ENCODE measurements at regions not wholly inside any gene's neighbourhood (a gene's known extent, or its start where the extent isn't known, plus 50 kb on each side); places are given as distances from the start of the nearest gene placed in this dataset.

- H3K4me3 ChIP-seq (ENCODE audit: low read depth, low read length) = no peak overlapping the region
- H3K4me1 ChIP-seq (ENCODE audit: control insufficient read depth, insufficient read depth, low read length) = no peaks in the 10 kb centered on the region
- POLR2A ChIA-PET = interaction anchor here (2.0 kb wide), 1 partner anchor 89 kb away, joined by 8 read pairs; no protein-coding TSS in a partner anchor
- H3K27ac ChIP-seq (ENCODE audit: extremely low read depth, low read depth, low read length) = no peak overlapping the region
- CTCF ChIA-PET = interaction anchor here (2.2 kb wide), 1 partner anchor 22 kb away, joined by 13 read pairs; no protein-coding TSS in a partner anchor
- no peaks in the 10 kb centered on the region for H3K36me3 ChIP-seq (ENCODE audit: control insufficient read depth in 2 of 2, insufficient read depth in 1 of 2, low read length in 2 of 2)
- TF ChIP-seq AEBP2 (tag by site-specific recombination; IDR thresholded peaks at IDR 0.05; ENCODE audit: borderline replicate concordance) (no peak), BCL11A (tag by site-specific recombination; IDR thresholded peaks at IDR 0.05; ENCODE audit: low read depth) (no peak), OVOL3 (tag by site-specific recombination; IDR thresholded peaks at IDR 0.05) (no peak), ZBTB48 (tag by site-specific recombination; IDR thresholded peaks at IDR 0.05) (no peak), GLI4 (tag by site-specific recombination; IDR thresholded peaks at IDR 0.05) (no peak), ZIC2 (tag by site-specific recombination; IDR thresholded peaks at IDR 0.05) (no peak), ZNF747 (tag by site-specific recombination; IDR thresholded peaks at IDR 0.05) (no peak), ZNF645 (tag by site-specific recombination; IDR thresholded peaks at IDR 0.05) (no peak), ZNF785 (tag by site-specific recombination; IDR thresholded peaks at IDR 0.05) (no peak), ZNF571 (tag by site-specific recombination; IDR thresholded peaks at IDR 0.05) (no peak), ZNF426 (tag by site-specific recombination; IDR thresholded peaks at IDR 0.05) (no peak), ZNF404 (tag by site-specific recombination; IDR thresholded peaks at IDR 0.05) (no peak)
- TF ChIP-seq, protein P1, sequence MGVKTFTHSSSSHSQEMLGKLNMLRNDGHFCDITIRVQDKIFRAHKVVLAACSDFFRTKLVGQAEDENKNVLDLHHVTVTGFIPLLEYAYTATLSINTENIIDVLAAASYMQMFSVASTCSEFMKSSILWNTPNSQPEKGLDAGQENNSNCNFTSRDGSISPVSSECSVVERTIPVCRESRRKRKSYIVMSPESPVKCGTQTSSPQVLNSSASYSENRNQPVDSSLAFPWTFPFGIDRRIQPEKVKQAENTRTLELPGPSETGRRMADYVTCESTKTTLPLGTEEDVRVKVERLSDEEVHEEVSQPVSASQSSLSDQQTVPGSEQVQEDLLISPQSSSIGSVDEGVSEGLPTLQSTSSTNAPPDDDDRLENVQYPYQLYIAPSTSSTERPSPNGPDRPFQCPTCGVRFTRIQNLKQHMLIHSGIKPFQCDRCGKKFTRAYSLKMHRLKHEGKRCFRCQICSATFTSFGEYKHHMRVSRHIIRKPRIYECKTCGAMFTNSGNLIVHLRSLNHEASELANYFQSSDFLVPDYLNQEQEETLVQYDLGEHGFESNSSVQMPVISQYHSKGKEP (tag by site-specific recombination; IDR thresholded peaks at IDR 0.05) = no peak
- H3K9me3 ChIP-seq (ENCODE audit: control insufficient read depth, insufficient read depth, low read depth, low read length) = no peaks in the 10 kb centered on the region
These were observed 90.4 kb downstream of the ADAMTS1 start for GRCh38 chr21:26754853-26755252.

- Histone ChIP-seq H3K27ac (ENCODE audit: extremely low read depth, low read depth, low read length) (no peak overlapping the region), H3K9me3 (ENCODE audit: control insufficient read depth, insufficient read depth, low read depth, low read length) (no peaks in the 10 kb centered on the region), H3K4me3 (ENCODE audit: low read depth, low read length) (no peak overlapping the region), H3K36me3 (ENCODE audit: control insufficient read depth in 2 of 2, insufficient read depth in 1 of 2, low read length in 2 of 2) (no peaks in the 10 kb centered on the region), H3K4me1 (ENCODE audit: control insufficient read depth, insufficient read depth, low read length) (no peaks in the 10 kb centered on the region)
- POLR2A ChIA-PET = no interaction called here
- CTCF ChIA-PET = interaction anchor here (1.0 to 2.1 kb wide), 3 partner anchors 15 to 63 kb away, joined by 3 to 6 read pairs (median 4); no protein-coding TSS in a partner anchor
- TF ChIP-seq ZNF707 (tag by site-specific recombination; IDR thresholded peaks at IDR 0.05) = no peak
- TF ChIP-seq ZNF645 (tag by site-specific recombination; IDR thresholded peaks at IDR 0.05) = no peak
- TF ChIP-seq BCL11A (tag by site-specific recombination; IDR thresholded peaks at IDR 0.05; ENCODE audit: low read depth) = no peak
- no peak for TF ChIP-seq ZNF777 (tag by site-specific recombination; IDR thresholded peaks at IDR 0.05; ENCODE audit: borderline replicate concordance)
- no peak for TF ChIP-seq ZNF664 (tag by site-specific recombination; IDR thresholded peaks at IDR 0.05)
- TF ChIP-seq GLIS2 (tag by site-specific recombination; IDR thresholded peaks at IDR 0.05) = no peak
- no peak for TF ChIP-seq HOXD13 (CRISPR knock-in tag; IDR thresholded peaks at IDR 0.05; ENCODE audit: borderline replicate concordance)
- no peak for TF ChIP-seq ZNF274 (IDR thresholded peaks at IDR 0.05; ENCODE audit: low read length)
- TF ChIP-seq ZNF274 (tag by site-specific recombination; IDR thresholded peaks at IDR 0.05; ENCODE audit: borderline replicate concordance) = no peak
These were observed 91.4 kb downstream of the ADAMTS1 start for GRCh38 chr21:26753822-26754221.
